ENCODE measurements at regions not wholly inside any gene's neighbourhood (a gene's known extent, or its start where the extent isn't known, plus 50 kb on each side); places are given as distances from the start of the nearest gene placed in this dataset.

DNA sequence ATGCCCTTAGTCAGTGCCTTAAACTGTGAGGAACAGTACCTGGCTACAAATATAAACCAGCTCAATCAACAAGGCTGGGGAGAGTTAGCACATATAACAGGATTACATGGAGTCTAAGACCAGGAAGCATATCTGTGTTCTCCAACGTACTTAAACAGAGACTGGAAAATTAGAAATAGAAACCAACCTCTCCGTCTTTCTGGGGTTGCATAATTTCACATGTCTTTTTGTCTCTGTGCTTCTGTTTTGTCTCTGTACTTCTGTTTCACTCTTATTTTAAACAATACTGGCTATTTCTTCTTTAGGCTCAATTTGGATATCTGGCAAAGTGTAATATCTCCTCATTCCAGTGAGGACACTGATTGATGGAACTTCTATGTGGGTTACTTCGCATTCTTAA is 749.0 kb upstream of the ZEB2 start:
- H3K79me2 ChIP-seq (replicated peaks; ENCODE audit: insufficient read depth): no peaks in the 10 kb centered on the region
- H3K4me1 ChIP-seq (ENCODE audit: insufficient read depth): no peaks in the 10 kb centered on the region
- H3K9me2 ChIP-seq (ENCODE audit: insufficient read depth): peaks cover 6% of the 10 kb centered on the region
- no peaks in the 10 kb centered on the region for H4K20me1 ChIP-seq (replicated peaks; ENCODE audit: insufficient read depth)
- no peaks in the 10 kb centered on the region for H3K4me1 Mint-ChIP-seq
- H3F3A ChIP-seq (replicated peaks; ENCODE audit: low read depth): no peaks in the 10 kb centered on the region
- TF ChIP-seq, protein P1, sequence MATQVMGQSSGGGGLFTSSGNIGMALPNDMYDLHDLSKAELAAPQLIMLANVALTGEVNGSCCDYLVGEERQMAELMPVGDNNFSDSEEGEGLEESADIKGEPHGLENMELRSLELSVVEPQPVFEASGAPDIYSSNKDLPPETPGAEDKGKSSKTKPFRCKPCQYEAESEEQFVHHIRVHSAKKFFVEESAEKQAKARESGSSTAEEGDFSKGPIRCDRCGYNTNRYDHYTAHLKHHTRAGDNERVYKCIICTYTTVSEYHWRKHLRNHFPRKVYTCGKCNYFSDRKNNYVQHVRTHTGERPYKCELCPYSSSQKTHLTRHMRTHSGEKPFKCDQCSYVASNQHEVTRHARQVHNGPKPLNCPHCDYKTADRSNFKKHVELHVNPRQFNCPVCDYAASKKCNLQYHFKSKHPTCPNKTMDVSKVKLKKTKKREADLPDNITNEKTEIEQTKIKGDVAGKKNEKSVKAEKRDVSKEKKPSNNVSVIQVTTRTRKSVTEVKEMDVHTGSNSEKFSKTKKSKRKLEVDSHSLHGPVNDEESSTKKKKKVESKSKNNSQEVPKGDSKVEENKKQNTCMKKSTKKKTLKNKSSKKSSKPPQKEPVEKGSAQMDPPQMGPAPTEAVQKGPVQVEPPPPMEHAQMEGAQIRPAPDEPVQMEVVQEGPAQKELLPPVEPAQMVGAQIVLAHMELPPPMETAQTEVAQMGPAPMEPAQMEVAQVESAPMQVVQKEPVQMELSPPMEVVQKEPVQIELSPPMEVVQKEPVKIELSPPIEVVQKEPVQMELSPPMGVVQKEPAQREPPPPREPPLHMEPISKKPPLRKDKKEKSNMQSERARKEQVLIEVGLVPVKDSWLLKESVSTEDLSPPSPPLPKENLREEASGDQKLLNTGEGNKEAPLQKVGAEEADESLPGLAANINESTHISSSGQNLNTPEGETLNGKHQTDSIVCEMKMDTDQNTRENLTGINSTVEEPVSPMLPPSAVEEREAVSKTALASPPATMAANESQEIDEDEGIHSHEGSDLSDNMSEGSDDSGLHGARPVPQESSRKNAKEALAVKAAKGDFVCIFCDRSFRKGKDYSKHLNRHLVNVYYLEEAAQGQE (IDR thresholded peaks at IDR 0.05; ENCODE audit: unreplicated experiment): no peak
- TF ChIP-seq CREB1 (CRISPR knock-in tag; IDR thresholded peaks at IDR 0.05; ENCODE audit: low read depth): no peak
- no peak for TF ChIP-seq STAT1 (IDR thresholded peaks at IDR 0.05; ENCODE audit: unreplicated experiment)
- no peak for TF ChIP-seq NANOG (IDR thresholded peaks at IDR 0.05; ENCODE audit: borderline replicate concordance)
- no peak for TF ChIP-seq ZNF331 (CRISPR knock-in tag; IDR thresholded peaks at IDR 0.05; ENCODE audit: low read depth)
- no peak for TF ChIP-seq EZH2phosphoT487 (IDR thresholded peaks at IDR 0.05; ENCODE audit: unreplicated experiment)
- no peak for TF ChIP-seq ZNF114 (CRISPR knock-in tag; IDR thresholded peaks at IDR 0.05)
- no peak for TF ChIP-seq EZH2 (IDR thresholded peaks at IDR 0.05; ENCODE audit: low read depth, unreplicated experiment)
- no peak for TF ChIP-seq JUNB (IDR thresholded peaks at IDR 0.05; ENCODE audit: unreplicated experiment)
- no peak for TF ChIP-seq POLR2AphosphoS5 (IDR thresholded peaks at IDR 0.05; ENCODE audit: low read depth)
- TF ChIP-seq, protein P2, sequence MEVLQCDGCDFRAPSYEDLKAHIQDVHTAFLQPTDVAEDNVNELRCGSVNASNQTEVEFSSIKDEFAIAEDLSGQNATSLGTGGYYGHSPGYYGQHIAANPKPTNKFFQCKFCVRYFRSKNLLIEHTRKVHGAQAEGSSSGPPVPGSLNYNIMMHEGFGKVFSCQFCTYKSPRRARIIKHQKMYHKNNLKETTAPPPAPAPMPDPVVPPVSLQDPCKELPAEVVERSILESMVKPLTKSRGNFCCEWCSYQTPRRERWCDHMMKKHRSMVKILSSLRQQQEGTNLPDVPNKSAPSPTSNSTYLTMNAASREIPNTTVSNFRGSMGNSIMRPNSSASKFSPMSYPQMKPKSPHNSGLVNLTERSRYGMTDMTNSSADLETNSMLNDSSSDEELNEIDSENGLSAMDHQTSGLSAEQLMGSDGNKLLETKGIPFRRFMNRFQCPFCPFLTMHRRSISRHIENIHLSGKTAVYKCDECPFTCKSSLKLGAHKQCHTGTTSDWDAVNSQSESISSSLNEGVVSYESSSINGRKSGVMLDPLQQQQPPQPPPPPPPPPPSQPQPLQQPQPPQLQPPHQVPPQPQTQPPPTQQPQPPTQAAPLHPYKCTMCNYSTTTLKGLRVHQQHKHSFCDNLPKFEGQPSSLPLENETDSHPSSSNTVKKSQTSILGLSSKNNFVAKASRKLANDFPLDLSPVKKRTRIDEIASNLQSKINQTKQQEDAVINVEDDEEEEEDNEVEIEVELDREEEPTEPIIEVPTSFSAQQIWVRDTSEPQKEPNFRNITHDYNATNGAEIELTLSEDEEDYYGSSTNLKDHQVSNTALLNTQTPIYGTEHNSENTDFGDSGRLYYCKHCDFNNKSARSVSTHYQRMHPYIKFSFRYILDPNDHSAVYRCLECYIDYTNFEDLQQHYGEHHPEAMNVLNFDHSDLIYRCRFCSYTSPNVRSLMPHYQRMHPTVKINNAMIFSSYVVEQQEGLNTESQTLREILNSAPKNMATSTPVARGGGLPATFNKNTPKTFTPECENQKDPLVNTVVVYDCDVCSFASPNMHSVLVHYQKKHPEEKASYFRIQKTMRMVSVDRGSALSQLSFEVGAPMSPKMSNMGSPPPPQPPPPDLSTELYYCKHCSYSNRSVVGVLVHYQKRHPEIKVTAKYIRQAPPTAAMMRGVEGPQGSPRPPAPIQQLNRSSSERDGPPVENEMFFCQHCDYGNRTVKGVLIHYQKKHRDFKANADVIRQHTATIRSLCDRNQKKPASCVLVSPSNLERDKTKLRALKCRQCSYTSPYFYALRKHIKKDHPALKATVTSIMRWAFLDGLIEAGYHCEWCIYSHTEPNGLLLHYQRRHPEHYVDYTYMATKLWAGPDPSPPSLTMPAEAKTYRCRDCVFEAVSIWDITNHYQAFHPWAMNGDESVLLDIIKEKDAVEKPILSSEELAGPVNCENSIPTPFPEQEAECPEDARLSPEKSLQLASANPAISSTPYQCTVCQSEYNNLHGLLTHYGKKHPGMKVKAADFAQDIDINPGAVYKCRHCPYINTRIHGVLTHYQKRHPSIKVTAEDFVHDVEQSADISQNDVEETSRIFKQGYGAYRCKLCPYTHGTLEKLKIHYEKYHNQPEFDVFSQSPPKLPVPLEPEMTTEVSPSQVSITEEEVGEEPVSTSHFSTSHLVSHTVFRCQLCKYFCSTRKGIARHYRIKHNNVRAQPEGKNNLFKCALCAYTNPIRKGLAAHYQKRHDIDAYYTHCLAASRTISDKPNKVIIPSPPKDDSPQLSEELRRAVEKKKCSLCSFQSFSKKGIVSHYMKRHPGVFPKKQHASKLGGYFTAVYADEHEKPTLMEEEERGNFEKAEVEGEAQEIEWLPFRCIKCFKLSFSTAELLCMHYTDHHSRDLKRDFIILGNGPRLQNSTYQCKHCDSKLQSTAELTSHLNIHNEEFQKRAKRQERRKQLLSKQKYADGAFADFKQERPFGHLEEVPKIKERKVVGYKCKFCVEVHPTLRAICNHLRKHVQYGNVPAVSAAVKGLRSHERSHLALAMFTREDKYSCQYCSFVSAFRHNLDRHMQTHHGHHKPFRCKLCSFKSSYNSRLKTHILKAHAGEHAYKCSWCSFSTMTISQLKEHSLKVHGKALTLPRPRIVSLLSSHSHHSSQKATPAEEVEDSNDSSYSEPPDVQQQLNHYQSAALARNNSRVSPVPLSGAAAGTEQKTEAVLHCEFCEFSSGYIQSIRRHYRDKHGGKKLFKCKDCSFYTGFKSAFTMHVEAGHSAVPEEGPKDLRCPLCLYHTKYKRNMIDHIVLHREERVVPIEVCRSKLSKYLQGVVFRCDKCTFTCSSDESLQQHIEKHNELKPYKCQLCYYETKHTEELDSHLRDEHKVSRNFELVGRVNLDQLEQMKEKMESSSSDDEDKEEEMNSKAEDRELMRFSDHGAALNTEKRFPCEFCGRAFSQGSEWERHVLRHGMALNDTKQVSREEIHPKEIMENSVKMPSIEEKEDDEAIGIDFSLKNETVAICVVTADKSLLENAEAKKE (CRISPR knock-in tag; IDR thresholded peaks at IDR 0.05): no peak
- TF ChIP-seq, protein P3, sequence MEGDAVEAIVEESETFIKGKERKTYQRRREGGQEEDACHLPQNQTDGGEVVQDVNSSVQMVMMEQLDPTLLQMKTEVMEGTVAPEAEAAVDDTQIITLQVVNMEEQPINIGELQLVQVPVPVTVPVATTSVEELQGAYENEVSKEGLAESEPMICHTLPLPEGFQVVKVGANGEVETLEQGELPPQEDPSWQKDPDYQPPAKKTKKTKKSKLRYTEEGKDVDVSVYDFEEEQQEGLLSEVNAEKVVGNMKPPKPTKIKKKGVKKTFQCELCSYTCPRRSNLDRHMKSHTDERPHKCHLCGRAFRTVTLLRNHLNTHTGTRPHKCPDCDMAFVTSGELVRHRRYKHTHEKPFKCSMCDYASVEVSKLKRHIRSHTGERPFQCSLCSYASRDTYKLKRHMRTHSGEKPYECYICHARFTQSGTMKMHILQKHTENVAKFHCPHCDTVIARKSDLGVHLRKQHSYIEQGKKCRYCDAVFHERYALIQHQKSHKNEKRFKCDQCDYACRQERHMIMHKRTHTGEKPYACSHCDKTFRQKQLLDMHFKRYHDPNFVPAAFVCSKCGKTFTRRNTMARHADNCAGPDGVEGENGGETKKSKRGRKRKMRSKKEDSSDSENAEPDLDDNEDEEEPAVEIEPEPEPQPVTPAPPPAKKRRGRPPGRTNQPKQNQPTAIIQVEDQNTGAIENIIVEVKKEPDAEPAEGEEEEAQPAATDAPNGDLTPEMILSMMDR (conservative IDR thresholded peaks at IDR 0.05; ENCODE audit: low read depth in 2 of 2): no peak
- TF ChIP-seq, protein P4, sequence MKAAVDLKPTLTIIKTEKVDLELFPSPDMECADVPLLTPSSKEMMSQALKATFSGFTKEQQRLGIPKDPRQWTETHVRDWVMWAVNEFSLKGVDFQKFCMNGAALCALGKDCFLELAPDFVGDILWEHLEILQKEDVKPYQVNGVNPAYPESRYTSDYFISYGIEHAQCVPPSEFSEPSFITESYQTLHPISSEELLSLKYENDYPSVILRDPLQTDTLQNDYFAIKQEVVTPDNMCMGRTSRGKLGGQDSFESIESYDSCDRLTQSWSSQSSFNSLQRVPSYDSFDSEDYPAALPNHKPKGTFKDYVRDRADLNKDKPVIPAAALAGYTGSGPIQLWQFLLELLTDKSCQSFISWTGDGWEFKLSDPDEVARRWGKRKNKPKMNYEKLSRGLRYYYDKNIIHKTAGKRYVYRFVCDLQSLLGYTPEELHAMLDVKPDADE (IDR thresholded peaks at IDR 0.05): no peak
- no peak overlapping the region for H3K4me3 Mint-ChIP-seq
- no peak overlapping the region for H3K27ac Mint-ChIP-seq
- H3K9me3 Mint-ChIP-seq: no peaks in the 10 kb centered on the region
- no peaks in the 10 kb centered on the region for H3K36me3 Mint-ChIP-seq (ENCODE audit: low read depth)
- no peaks in the 10 kb centered on the region for H3K27me3 Mint-ChIP-seq (ENCODE audit: insufficient read depth, low read depth, poor library complexity)
- H3K27ac ChIP-seq (ENCODE audit: low read depth): no peak overlapping the region
- no peak overlapping the region for H3K4me2 ChIP-seq
- no peaks in the 10 kb centered on the region for H3K27me3 ChIP-seq (ENCODE audit: insufficient read depth)
- DNase-seq (ENCODE audit: low spot score) (no peak), ATAC-seq (no peak)
- no peak overlapping the region for H3K4me3 ChIP-seq
- H3K36me3 ChIP-seq (ENCODE audit: insufficient read depth): no peaks in the 10 kb centered on the region
- no peak overlapping the region for H2AFZ ChIP-seq

Measured in GM23338 (cell line).